PC-9 (cell line): ENCODE measurements at regions not wholly inside any gene's neighbourhood (a gene's known extent, or its start where the extent isn't known, plus 50 kb on each side); places are given as distances from the start of the nearest gene placed in this dataset.
A peak's percentile ranks its signal among the peaks of the same experiment; 100 is the strongest.

Experiments used
- BruUV-seq: library from RNA; stranded (reverse); fragments of 400-500 nt; replicated peaks from 2 replicates; lab custom pipeline; 2021; lab: Mats Ljungman, UMichigan
- CTCF ChIA-PET: fragments of 300-600 bp; sonication (Branson Sonifier 250); formaldehyde crosslinking; loops from one replicate; lab custom pipeline; 2022; ENCODE audit warnings: antibody characterized with exemption; lab: Charles Lee
- POLR2A ChIA-PET: fragments of 300-600 bp; sonication (Branson Sonifier 250); formaldehyde crosslinking; loops from one replicate; lab custom pipeline; 2022; ENCODE audit warnings: antibody characterized with exemption; ENCODE audit not compliant: unreplicated experiment; lab: Charles Lee
- DNase-seq, 2 experiments: peaks; one replicate each; pipeline versions ENCODE4 v3.0.0 to v3.0.0-alpha.2; 2015 to 2022; ENCODE audit warnings: mixed read lengths in 1 of 2
- H2AFZ ChIP-seq: fragments of 200-600 bp; sonication (generic); 2 replicates; pipeline ENCODE4 v1.8.1; 2017; ENCODE audit warnings: antibody characterized with exemption
- H3F3A ChIP-seq: fragments of 200-600 bp; sonication (generic); 2 replicates; pipeline ENCODE4 v1.8.1; 2017; ENCODE audit warnings: antibody characterized with exemption, mild to moderate bottlenecking, low read depth; ENCODE audit not compliant: insufficient read depth
- H3K27ac ChIP-seq: fragments of 200-600 bp; sonication (generic); 2 replicates; pipeline ENCODE4 v1.6.1; 2016; ENCODE audit warnings: mixed run types
- H3K27me3 ChIP-seq: fragments of 200-600 bp; sonication (generic); 2 replicates; pipeline ENCODE4 v1.6.1; 2016; ENCODE audit warnings: low read depth, mixed run types; ENCODE audit not compliant: insufficient read depth
- H3K36me3 ChIP-seq: fragments of 200-600 bp; sonication (generic); 2 replicates; pipeline ENCODE4 v1.6.1; 2016; ENCODE audit warnings: low read depth, mixed run types
- H3K4me1 ChIP-seq: fragments of 200-600 bp; sonication (generic); replicated peaks from 2 replicates; pipeline ENCODE4 v1.6.1; 2016; ENCODE audit warnings: mixed run types; ENCODE audit not compliant: insufficient read depth
- H3K4me2 ChIP-seq: fragments of 200-600 bp; sonication (generic); 2 replicates; pipeline ENCODE4 v1.6.1; 2017; ENCODE audit warnings: mixed run types
- H3K4me3 ChIP-seq: fragments of 200-600 bp; sonication (generic); 2 replicates; pipeline ENCODE4 v1.6.1; 2016; ENCODE audit warnings: mixed run types
- H3K79me2 ChIP-seq: fragments of 200-600 bp; sonication (generic); 2 replicates; pipeline ENCODE4 v1.6.1; 2017; ENCODE audit warnings: low read depth, mixed run types
- H3K9me2 ChIP-seq: fragments of 200-600 bp; sonication (generic); 2 replicates; pipeline ENCODE4 v1.8.1; 2017; ENCODE audit warnings: mild to moderate bottlenecking; ENCODE audit not compliant: insufficient read depth
- H3K9me3 ChIP-seq: fragments of 200-600 bp; sonication (generic); 2 replicates; pipeline ENCODE4 v1.8.1; 2016; ENCODE audit warnings: low read depth; ENCODE audit not compliant: insufficient read depth
- H4K20me1 ChIP-seq: fragments of 200-600 bp; sonication (generic); 2 replicates; pipeline ENCODE4 v1.8.1; 2017; ENCODE audit not compliant: insufficient read depth
- EZH2 ChIP-seq: fragments of 200-600 bp; sonication (generic); IDR thresholded peaks from 2 replicates; pipeline ENCODE4 v1.8.0; 2017; ENCODE audit warnings: antibody characterized with exemption, low read depth
- intact Hi-C: fragments of 100-400 bp; cut with micrococcal nuclease; formaldehyde crosslinking; loops from one replicate; pipeline ENCODE4 v1.10.0; 2022; ENCODE audit not compliant: unreplicated experiment
- TF ChIP-seq, protein P1 (sequence below): fragments of 200-600 bp; sonication (generic); conservative IDR thresholded peaks from 2 replicates; pipeline ENCODE4 v1.6.1; 2017; ENCODE audit warnings: mixed run types, antibody characterized with exemption, mild to moderate bottlenecking, moderate library complexity

DNA sequence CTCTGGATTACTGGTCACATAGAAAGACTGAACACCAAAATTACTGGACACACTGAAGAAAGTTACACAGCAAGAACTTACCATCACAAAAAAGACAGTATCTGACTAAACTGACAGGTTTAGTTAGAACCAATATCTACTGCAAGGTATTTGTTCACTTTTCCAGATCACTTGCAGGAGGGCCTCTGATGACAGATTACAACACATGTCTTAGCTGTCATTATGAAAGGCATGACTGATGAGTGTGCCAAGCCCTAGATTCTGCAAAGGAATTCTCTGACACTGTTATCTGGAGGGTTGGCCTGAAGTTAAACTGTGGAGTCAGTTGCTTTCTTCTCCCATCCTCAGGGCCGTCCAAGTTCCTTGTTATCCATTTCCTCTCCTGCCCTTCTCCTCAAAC, 242.7 kb downstream of the KIF20B start:
- Histone ChIP-seq H3K36me3 (no peaks in the 10 kb centered on the region), H3K9me2 (no peaks in the 10 kb centered on the region), H3K27me3 (no peaks in the 10 kb centered on the region), H3K79me2 (no peaks in the 10 kb centered on the region), H3K4me3 (no peak overlapping the region), H4K20me1 (no peaks in the 10 kb centered on the region), H3K9me3 (no peaks in the 10 kb centered on the region), H3F3A (no peaks in the 10 kb centered on the region), H3K4me1 (peaks cover 10% of the 10 kb centered on the region; the same call in 1 of the 2 replicates), H3K4me2 (no peak overlapping the region), H2AFZ (no peak overlapping the region), H3K27ac (no peak overlapping the region)
- no TSS peak for BruUV-seq
- ChIA-PET POLR2A (no interaction called here), CTCF (no interaction called here)
- intact Hi-C loops: no loop called here
- peak; percentile 1 to 68 for DNase-seq
- TF ChIP-seq, protein P1, sequence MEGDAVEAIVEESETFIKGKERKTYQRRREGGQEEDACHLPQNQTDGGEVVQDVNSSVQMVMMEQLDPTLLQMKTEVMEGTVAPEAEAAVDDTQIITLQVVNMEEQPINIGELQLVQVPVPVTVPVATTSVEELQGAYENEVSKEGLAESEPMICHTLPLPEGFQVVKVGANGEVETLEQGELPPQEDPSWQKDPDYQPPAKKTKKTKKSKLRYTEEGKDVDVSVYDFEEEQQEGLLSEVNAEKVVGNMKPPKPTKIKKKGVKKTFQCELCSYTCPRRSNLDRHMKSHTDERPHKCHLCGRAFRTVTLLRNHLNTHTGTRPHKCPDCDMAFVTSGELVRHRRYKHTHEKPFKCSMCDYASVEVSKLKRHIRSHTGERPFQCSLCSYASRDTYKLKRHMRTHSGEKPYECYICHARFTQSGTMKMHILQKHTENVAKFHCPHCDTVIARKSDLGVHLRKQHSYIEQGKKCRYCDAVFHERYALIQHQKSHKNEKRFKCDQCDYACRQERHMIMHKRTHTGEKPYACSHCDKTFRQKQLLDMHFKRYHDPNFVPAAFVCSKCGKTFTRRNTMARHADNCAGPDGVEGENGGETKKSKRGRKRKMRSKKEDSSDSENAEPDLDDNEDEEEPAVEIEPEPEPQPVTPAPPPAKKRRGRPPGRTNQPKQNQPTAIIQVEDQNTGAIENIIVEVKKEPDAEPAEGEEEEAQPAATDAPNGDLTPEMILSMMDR: no peak
- TF ChIP-seq EZH2: no peak

DNA sequence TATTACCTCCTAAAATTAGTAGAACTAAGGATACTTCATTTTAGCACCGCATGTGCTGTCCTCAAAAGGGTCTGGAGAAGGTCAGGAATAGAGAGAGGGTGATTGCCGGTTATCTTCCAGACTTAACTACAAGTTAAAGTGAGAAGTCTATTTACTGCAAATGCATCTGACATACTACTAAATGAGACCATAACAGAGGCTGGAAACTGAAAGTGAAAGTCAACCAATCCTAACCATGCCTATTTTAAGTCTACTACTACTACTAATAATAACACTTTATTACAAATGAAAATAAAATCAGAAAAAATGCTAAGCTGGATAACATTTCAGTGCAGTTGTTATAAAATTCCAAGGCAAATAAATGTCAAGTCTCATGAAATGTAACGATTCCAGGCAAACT, 244.7 kb downstream of the KIF20B start:
- ChIA-PET POLR2A (no interaction called here), CTCF (no interaction called here)
- Histone ChIP-seq H3K4me2 (no peak overlapping the region), H3K9me2 (no peaks in the 10 kb centered on the region), H3K9me3 (no peaks in the 10 kb centered on the region), H3K4me3 (no peak overlapping the region), H3F3A (no peaks in the 10 kb centered on the region), H2AFZ (no peak overlapping the region), H4K20me1 (no peaks in the 10 kb centered on the region), H3K27ac (no peak overlapping the region), H3K27me3 (no peaks in the 10 kb centered on the region), H3K36me3 (no peaks in the 10 kb centered on the region), H3K4me1 (peaks cover 10% of the 10 kb centered on the region; the same call in 1 of the 2 replicates), H3K79me2 (no peaks in the 10 kb centered on the region)
- no TSS peak for BruUV-seq
- no peak for TF ChIP-seq EZH2
- TF ChIP-seq, protein P1: no peak
- no peak for DNase-seq
- intact Hi-C loops: no loop called here

DNA sequence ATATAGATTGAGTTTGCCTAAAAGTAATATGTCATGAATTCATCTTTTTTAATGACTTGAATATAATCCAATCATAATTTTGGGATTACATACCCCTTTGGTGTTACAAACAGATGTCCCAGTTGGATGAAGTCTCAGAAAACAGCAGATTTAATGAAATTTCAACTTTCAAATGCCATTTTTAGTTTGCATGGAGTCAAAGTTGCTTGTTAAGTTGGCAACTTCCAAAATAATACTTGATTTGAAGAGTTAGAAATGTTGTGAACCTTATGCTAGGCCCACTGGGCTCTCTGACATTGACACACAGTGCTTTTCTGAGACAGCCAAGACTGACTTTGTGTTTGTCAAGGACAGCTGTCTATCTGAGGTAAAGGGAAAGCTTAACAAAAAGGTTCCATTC, 248.1 kb downstream of the KIF20B start:
- no peak for DNase-seq
- H3K36me3 ChIP-seq: no peaks in the 10 kb centered on the region
- intact Hi-C loops: no loop called here
- BruUV-seq: no TSS peak
- H3K27me3 ChIP-seq: no peaks in the 10 kb centered on the region
- H3K27ac ChIP-seq: no peak overlapping the region
- 0 out of 2 replicates have a peak, but pooled peaks cover under 1% of the 10 kb centered on the region for H3K4me1 ChIP-seq
- ChIA-PET POLR2A (no interaction called here), CTCF (no interaction called here)
- no peaks in the 10 kb centered on the region for H4K20me1 ChIP-seq
- H3F3A ChIP-seq: no peaks in the 10 kb centered on the region
- H3K9me2 ChIP-seq: no peaks in the 10 kb centered on the region
- H3K4me3 ChIP-seq: no peak overlapping the region
- no peaks in the 10 kb centered on the region for H3K9me3 ChIP-seq
- H2AFZ ChIP-seq: no peak overlapping the region
- TF ChIP-seq EZH2: no peak
- TF ChIP-seq, protein P1: no peak
- no peaks in the 10 kb centered on the region for H3K79me2 ChIP-seq
- no peak overlapping the region for H3K4me2 ChIP-seq
